ENCODE measurements at regions not wholly inside any gene's neighbourhood (a gene's known extent, or its start where the extent isn't known, plus 50 kb on each side); places are given as distances from the start of the nearest gene placed in this dataset.
"Not testable (repeated sequence)": the region's sequence is repeated elsewhere in the genome, so short reads cannot be mapped to it uniquely, and the experiment has no call there.

DNA sequence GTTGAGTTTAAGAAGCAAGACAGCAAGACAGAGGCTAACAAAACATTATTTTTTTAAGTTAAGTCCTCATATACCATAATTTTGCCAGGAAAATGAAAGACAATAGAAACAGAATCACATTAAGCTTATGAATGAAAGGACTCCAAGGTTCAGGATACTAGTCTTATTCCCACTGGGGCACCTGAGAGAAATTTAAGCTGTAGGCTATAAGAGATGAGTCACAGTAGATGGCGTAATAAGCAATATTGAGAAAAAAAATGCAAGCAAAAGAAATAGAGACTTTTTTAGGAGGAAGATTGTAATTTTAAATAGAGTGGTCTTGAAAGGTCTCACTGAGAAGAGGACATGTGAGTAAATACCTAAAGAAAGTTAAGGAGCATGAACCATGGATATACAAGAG is 57.1 kb upstream of the KIF2B start:
- no peak for DNase-seq (ENCODE audit: low spot score)

- DNase-seq (ENCODE audit: low spot score) = no peak
Observed at GRCh38 chr17:53765129-53765528, 57.6 kb upstream of the KIF2B start.

- no peak for DNase-seq (ENCODE audit: low spot score)
Observed at GRCh38 chr17:53757559-53757958, 65.2 kb upstream of the KIF2B start.

DNA sequence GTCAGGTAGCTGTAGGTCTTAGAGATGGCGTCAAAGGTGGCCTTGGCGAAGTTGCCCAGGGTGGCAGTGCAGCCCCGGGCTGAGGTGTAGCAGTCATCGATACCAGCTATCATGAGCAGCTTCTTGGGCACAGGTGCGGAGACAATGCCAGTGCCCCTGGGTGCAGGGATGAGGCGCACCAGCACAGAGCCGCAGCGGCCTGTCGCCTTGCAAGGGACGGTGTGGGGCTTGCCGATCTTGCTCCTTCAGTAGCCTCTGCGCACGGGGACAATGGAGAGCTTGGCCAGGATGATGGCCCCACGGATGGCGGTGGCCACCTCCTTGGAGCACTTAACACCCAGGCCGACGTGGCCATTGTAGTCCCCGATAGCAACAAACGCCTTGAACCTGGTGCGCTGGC is 65.6 kb upstream of the KIF2B start:
- DNase-seq (ENCODE audit: low spot score) = not testable (repeated sequence)

DNA sequence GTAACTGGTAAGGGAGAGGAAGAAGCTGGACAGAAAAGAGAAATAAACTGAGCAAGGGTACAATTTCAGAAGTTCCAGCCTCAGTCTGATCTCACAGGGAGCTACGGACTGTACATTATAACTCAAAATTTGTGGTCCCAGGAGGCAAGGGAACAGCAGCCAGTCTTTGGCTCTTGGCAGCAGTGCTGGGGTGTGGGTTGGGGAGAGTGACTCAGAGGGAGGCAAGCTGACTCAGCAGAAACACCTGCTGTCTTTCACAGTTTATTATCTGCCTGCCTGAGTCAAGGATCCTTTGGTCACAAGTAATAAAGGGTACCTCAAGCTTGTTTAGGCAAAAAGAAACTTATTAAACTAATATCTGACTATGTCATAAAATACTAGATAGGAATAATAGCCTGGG is 73.5 kb upstream of the KIF2B start:
- peak; percentile 2 for DNase-seq (ENCODE audit: low spot score)

GRCh38 chr17:53748159-53748820 is 74.4 kb upstream of the KIF2B start:
- not testable (repeated sequence) for DNase-seq (ENCODE audit: low spot score)

DNA sequence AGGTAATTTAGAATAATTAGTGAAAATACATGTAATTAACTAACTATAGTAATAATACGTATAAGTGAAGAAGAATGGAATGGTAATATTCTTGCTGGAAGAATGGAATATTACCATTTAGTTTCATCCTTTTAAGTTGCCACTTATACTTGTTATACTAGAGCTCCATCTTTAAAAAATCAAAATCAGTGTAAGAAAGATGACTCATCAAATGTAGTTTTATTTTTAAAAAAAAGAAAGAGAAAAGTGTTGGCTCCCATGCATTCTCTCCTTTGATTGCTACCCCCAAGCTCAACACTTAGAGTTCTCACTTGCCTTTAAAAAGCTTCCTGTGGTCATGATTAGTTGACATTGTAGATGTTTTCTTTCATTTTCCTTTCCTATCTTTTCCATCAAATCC is 82.4 kb upstream of the KIF2B start:
- no peak for DNase-seq (ENCODE audit: low spot score)

GRCh38 chr17:53736516-53737240 is 86.0 kb upstream of the KIF2B start:
- no peak for DNase-seq (ENCODE audit: low spot score)

DNA sequence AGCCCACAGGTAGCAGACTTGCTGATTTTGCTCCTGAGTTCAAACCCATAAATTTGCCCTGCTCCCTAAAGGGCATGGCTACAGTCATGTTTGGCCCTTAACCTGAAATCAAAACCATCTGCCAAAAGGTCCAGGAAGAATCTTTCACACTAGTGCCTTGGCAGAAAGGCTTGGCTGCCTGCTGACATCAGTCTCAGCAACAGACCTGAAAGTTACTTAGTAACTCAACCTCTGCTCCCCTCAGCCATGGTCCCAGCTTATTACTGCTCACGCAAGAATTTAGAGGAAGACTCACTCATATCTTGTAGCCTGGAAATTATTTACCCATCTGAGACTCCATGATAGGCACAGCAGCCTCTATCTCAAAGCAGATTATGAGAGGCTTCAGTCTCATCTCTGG is 98.0 kb upstream of the KIF2B start:
- DNase-seq (ENCODE audit: low spot score) = no peak

- peak; percentile 94 for DNase-seq (ENCODE audit: low spot score)
Observed at GRCh38 chr17:53722407-53722806, 100.3 kb upstream of the KIF2B start.

DNA sequence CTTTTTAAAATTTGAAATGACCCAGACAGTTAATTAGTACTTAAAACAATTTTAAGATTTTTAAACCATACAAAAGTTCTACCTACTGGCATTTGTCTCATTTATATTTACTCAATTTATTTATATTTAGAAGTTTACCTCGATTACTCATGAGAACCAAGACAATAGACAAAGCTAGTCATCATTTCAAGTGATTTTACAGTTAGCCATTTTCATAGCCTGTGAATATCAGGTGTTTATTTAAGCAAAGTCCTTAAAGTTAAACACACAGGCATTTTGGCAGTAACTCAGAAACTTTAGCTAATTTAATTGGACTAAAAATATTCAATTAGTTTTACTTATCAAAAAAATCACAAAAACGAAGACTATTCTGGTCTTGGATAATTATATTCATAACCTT is 101.6 kb upstream of the KIF2B start:
- no peak for DNase-seq (ENCODE audit: low spot score)

DNA sequence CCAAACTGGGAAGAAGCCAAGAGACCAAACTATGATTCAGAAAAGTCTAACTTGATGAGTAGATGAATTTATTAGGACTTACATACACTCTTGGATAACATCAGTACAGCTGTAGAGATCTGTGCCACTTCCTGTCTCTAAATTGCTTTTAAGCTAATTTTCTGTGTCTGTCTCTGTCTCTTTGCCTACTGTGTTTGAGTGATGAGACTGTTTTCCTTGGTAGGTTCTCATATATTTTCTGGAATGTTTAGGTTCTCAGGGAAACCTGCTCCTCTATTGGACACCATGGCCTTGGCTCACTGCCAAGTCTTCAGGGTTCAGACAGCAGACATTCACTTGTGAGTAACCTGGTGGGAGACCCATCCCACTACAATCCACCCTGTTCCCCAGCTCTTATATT is 103.5 kb upstream of the KIF2B start:
- no peak for DNase-seq (ENCODE audit: low spot score)

GRCh38 chr17:53707566-53707965 is 115.2 kb upstream of the KIF2B start:
- no peak for DNase-seq (ENCODE audit: low spot score)

DNA sequence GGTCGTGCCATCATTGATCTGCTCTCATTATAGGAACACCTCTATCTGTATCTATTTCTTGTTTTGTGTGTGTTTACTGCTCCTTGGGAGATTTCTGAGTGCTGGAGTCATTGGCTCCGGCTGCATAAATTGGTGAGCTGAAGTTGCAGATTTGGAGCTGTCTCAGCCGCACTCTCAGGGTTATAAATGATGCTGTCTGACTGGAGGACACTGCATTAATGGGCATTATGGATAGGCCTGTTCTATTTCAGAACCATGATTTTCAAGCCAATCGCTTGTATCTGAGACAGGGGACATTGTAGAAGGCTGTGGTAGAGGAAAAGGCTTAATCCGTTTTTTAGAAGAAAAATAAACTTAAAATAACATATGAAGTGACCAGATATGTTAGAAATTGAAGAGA is 126.4 kb upstream of the KIF2B start:
- no peak for DNase-seq (ENCODE audit: low spot score)

DNA sequence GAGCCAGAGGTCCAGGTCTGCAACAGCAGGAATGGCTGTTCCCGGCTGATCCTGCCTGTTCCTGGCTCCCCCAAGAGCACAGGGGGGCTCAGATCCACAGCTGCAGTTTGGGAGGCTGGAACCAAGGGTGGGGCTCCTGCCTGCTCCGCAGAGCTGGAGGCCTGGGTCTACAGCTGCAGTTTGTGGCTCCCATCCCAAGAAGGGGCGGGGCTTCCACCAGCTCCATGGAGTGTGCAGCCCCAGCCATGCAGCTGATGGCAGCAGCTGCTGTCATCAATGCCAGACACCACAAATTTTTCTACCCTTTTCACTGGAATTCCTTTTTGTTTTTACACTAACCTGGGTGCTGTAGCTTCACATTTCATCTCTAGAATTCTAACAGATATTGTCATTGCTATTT is 135.4 kb upstream of the KIF2B start:
- DNase-seq (ENCODE audit: low spot score) = no peak

GRCh38 chr17:53680745-53681144 is 142.0 kb upstream of the KIF2B start:
- no peak for DNase-seq (ENCODE audit: low spot score)

DNA sequence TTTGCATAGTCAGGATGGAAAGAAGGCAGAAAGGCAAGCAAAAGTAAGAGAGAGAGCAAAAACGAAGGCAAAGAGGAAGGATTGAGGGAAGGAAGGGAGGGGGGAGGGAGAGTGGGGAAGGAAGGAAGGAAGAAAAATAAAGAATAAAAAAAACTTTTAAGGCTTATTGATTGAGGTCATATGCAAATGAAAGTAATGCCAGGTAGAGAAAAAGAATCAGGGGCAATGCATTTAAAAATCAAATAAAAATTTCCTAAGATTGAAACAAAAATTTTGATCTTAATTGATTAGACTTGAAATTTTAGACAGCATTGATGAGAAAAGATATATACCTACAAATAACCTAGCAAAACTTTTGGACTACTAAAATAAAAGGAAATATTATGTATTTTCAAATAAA is 153.9 kb upstream of the KIF2B start:
- no peak for DNase-seq (ENCODE audit: low spot score)

GRCh38 chr17:53662608-53663007 is 160.1 kb upstream of the KIF2B start:
- no peak for DNase-seq (ENCODE audit: low spot score)

GRCh38 chr17:53659181-53659580 is 163.5 kb upstream of the KIF2B start:
- no peak for DNase-seq (ENCODE audit: low spot score)

DNA sequence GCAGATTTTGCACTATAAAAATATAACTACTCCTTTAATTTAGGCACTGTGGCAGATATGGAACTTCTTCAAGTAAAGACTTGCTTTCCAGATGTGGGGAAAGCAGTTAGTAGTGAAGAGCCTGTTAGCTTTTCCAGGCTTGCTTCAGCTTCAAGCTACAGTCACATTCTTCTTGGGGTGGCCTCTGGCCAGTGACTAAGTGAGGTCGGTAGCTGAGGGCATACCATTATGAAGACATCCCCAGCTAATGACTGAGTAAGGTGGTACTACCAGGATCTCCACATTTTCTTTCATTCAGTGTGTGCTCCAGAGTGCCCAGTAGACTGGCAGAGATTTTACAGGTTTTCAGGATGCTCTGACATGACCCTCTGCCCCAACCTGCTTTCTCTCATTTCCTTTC is 167.1 kb upstream of the KIF2B start:
- peak; percentile 2 for DNase-seq (ENCODE audit: low spot score)

- no peak for DNase-seq (ENCODE audit: low spot score)
Observed at GRCh38 chr17:53649201-53649600, 173.5 kb upstream of the KIF2B start.

- no peak for DNase-seq (ENCODE audit: low spot score)
Observed at GRCh38 chr17:53646835-53647234, 175.9 kb upstream of the KIF2B start.

- no peak for DNase-seq (ENCODE audit: low spot score)
Observed at GRCh38 chr17:53640808-53641207, 181.9 kb upstream of the KIF2B start.

- DNase-seq (ENCODE audit: low spot score) = no peak
Observed at GRCh38 chr17:53635444-53635843, 187.3 kb upstream of the KIF2B start.
